Keratinocyte (primary cell): ENCODE measurements at regions not wholly inside any gene's neighbourhood (a gene's known extent, or its start where the extent isn't known, plus 50 kb on each side); places are given as distances from the start of the nearest gene placed in this dataset.
"Not testable (repeated sequence)": the region's sequence is repeated elsewhere in the genome, so short reads cannot be mapped to it uniquely, and the experiment has no call there.

Experiments used
- DNase-seq: peaks from one replicate; pipeline ENCODE4 v3.0.0-alpha.2; 2011; ENCODE audit warnings: low read depth, missing footprints, low spot score
- FAIRE-seq: peaks from 2 replicates; lab custom pipeline; 2011; peaks lifted over from hg19 to GRCh38; lab: Jason Lieb, UNC
- H2AFZ ChIP-seq: 2 replicates; pipeline ENCODE4 v1.6.0; 2012; ENCODE audit warnings: low read length, control low read depth, inconsistent platforms; ENCODE audit not compliant: control insufficient read depth
- H3K27ac ChIP-seq: 2 replicates; pipeline ENCODE4 v1.5.1; 2011; ENCODE audit warnings: low read length; ENCODE audit not compliant: control insufficient read depth, insufficient read depth
- H3K27me3 ChIP-seq: 3 replicates; pipeline ENCODE4 v1.6.0; 2011; ENCODE audit warnings: low read length; ENCODE audit not compliant: control insufficient read depth, insufficient read depth; ENCODE audit errors: extremely low read depth
- H3K36me3 ChIP-seq, 2 experiments: 2 replicates in 1 of 2; 3 replicates in 1 of 2; pipeline ENCODE4 v1.5.1; 2011; ENCODE audit warnings: low read length in 2 of 2, mild to moderate bottlenecking in 1 of 2; ENCODE audit not compliant: control insufficient read depth in 2 of 2, insufficient read depth in 2 of 2; ENCODE audit errors: extremely low read depth in 1 of 2
- H3K4me1 ChIP-seq: 3 replicates; pipeline ENCODE4 v1.5.1; 2011; ENCODE audit warnings: low read length; ENCODE audit not compliant: control insufficient read depth, insufficient read depth; ENCODE audit errors: extremely low read depth
- H3K4me2 ChIP-seq: 3 replicates; pipeline ENCODE4 v1.6.0; 2011; ENCODE audit warnings: low read depth, low read length; ENCODE audit not compliant: control insufficient read depth, insufficient read depth; ENCODE audit errors: extremely low read depth
- H3K4me3 ChIP-seq, 3 experiments: fragments of 200-600 bp in 1 of 3; sonication (generic) in 1 of 3; 2 replicates in 2 of 3; 3 replicates in 1 of 3; pipeline ENCODE4 v1.5.1; 2011 to 2016; ENCODE audit warnings: low read length in 3 of 3, mild to moderate bottlenecking in 3 of 3, control low read depth in 2 of 3, inconsistent platforms in 1 of 3, low read depth in 1 of 3, mixed read lengths in 1 of 3, mixed run types in 1 of 3, moderate library complexity in 1 of 3; ENCODE audit not compliant: control insufficient read depth in 2 of 3, insufficient read depth in 2 of 3; ENCODE audit errors: extremely low read depth in 1 of 3
- H3K79me2 ChIP-seq: 2 replicates; pipeline ENCODE4 v1.6.0; 2012; ENCODE audit warnings: low read length; ENCODE audit not compliant: control insufficient read depth, insufficient read depth
- H3K9ac ChIP-seq: 3 replicates; pipeline ENCODE4 v1.6.0; 2011; ENCODE audit warnings: low read length; ENCODE audit not compliant: control insufficient read depth, insufficient read depth; ENCODE audit errors: extremely low read depth
- H3K9me1 ChIP-seq: 3 replicates; pipeline ENCODE4 v1.6.0; 2011; ENCODE audit warnings: low read length; ENCODE audit not compliant: control insufficient read depth, insufficient read depth; ENCODE audit errors: extremely low read depth
- H3K9me3 ChIP-seq: 2 replicates; pipeline ENCODE4 v1.5.1; 2012; ENCODE audit warnings: low read depth, low read length; ENCODE audit not compliant: control insufficient read depth
- H4K20me1 ChIP-seq: 3 replicates; pipeline ENCODE4 v1.6.0; 2011; ENCODE audit warnings: low read length; ENCODE audit not compliant: control insufficient read depth, insufficient read depth; ENCODE audit errors: extremely low read depth
- CTCF ChIP-seq, 3 experiments: IDR thresholded peaks in 1 of 3; conservative IDR thresholded peaks in 1 of 3; optimal IDR thresholded peaks in 1 of 3; 2 replicates in 2 of 3; 3 replicates in 1 of 3; pipeline versions ENCODE3 to v1.5.1; 2011; ENCODE audit warnings: low read length in 3 of 3, mild to moderate bottlenecking in 3 of 3, moderate library complexity in 2 of 3, control low read depth in 1 of 3, inconsistent platforms in 1 of 3; ENCODE audit not compliant: insufficient read depth in 2 of 3; ENCODE audit errors: extremely low read depth in 1 of 3
- EZH2 ChIP-seq: IDR thresholded peaks from one replicate; pipeline ENCODE4 v1.6.1; 2012; ENCODE audit warnings: inconsistent platforms, mild to moderate bottlenecking, low read length, moderate library complexity
- dilution Hi-C: fragments of 300-500 bp; cut with MboI; formaldehyde crosslinking; loops from one replicate; pipeline ENCODE4 v1.7.0; 2020; ENCODE audit warnings: low sequenced_read_pairs; ENCODE audit not compliant: extremely low pct_ligation_motif_present

- FAIRE-seq (no peak), DNase-seq (no peak)
- Histone ChIP-seq H2AFZ (no peak overlapping the region), H3K36me3 (no peaks in the 10 kb centered on the region), H3K4me2 (no peak overlapping the region), H3K9me3 (no peaks in the 10 kb centered on the region), H4K20me1 (no peaks in the 10 kb centered on the region), H3K4me3 (no peak overlapping the region), H3K9me1 (no peaks in the 10 kb centered on the region), H3K9ac (no peak overlapping the region), H3K4me1 (no peaks in the 10 kb centered on the region), H3K27ac (no peak overlapping the region), H3K79me2 (no peaks in the 10 kb centered on the region), H3K27me3 (no peaks in the 10 kb centered on the region)
- dilution Hi-C loops = no loop called here
- TF ChIP-seq EZH2 (no peak), CTCF (optimal IDR thresholded peaks at IDR 0.05 in 1 of 3, IDR thresholded peaks at IDR 0.05 in 1 of 3, conservative IDR thresholded peaks at IDR 0.05 in 1 of 3; ENCODE audit: extremely low read depth in 1 of 3, insufficient read depth in 2 of 3, low read length in 3 of 3) (no peak)
These were observed 330.5 kb upstream of the TNRC6C start for GRCh38 chr17:77628035-77628434.

DNA sequence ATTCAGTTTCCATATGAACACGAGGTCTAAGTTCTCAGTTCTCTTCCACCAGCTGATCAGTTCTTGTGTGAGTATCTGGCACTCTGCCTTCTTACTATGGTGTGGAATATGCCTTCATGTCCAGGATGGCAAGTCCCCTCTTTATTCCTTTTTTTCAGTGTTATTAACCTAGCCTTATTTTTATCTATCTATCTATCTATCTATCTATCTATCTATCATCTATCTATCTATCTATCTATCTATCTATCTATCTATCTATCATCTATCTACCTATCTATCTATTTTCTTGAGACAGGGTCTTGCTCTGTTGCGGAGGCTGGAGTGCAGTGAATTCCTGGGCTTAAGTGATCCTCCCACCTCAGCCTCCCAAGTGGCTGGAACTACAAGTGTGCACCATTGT lies 329.2 kb upstream of the TNRC6C start:
- H3K27ac ChIP-seq, H3K4me3 ChIP-seq, H3K27me3 ChIP-seq, H3K79me2 ChIP-seq, FAIRE-seq, H3K9me1 ChIP-seq, H3K9ac ChIP-seq, H3K9me3 ChIP-seq, H2AFZ ChIP-seq, H3K36me3 ChIP-seq, H3K4me2 ChIP-seq, H3K4me1 ChIP-seq, dilution Hi-C loops, DNase-seq, H4K20me1 ChIP-seq: not testable (repeated sequence)

DNA sequence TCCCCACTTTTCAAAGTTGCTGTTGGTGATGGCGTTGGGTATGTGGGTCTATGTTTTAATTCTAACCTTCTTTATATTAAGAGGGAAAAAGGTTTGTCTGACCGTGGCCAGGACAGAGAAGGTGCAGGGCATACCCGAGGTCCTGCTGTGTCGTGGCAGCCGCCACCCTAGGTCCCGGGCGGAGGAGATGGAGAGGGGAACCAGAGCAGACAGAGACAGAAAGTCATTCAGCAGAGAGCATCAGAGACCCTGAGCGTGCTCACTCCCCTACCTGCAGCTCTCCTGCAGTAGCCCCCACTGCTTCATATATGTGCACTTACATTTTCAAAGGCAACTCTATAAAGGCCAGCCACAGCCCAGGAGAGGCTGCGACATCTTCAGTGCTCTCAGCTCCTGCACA lies 327.2 kb upstream of the TNRC6C start:
- Histone ChIP-seq H4K20me1 (no peaks in the 10 kb centered on the region), H3K4me1 (no peaks in the 10 kb centered on the region), H3K27me3 (no peaks in the 10 kb centered on the region), H2AFZ (no peak overlapping the region), H3K27ac (no peak overlapping the region), H3K36me3 (no peaks in the 10 kb centered on the region), H3K79me2 (no peaks in the 10 kb centered on the region), H3K9me1 (no peaks in the 10 kb centered on the region), H3K4me3 (no peak overlapping the region), H3K9ac (no peak overlapping the region), H3K9me3 (no peaks in the 10 kb centered on the region), H3K4me2 (no peak overlapping the region)
- dilution Hi-C loops = no loop called here
- TF ChIP-seq CTCF (optimal IDR thresholded peaks at IDR 0.05 in 1 of 3, IDR thresholded peaks at IDR 0.05 in 1 of 3, conservative IDR thresholded peaks at IDR 0.05 in 1 of 3; ENCODE audit: extremely low read depth in 1 of 3, insufficient read depth in 2 of 3, low read length in 3 of 3) (no peak), EZH2 (no peak)
- DNase-seq (no peak), FAIRE-seq (no peak)
